ENCODE measurements at regions not wholly inside any gene's neighbourhood (a gene's known extent, or its start where the extent isn't known, plus 50 kb on each side); places are given as distances from the start of the nearest gene placed in this dataset.

- no peak for DNase-seq (ENCODE audit: low spot score)
Measured at GRCh38 chr13:111642156-111642767, 321.8 kb downstream of the TEX29 start.

- DNase-seq (ENCODE audit: low spot score): no peak
Measured at GRCh38 chr13:111644750-111645149, 324.3 kb downstream of the TEX29 start.

DNA sequence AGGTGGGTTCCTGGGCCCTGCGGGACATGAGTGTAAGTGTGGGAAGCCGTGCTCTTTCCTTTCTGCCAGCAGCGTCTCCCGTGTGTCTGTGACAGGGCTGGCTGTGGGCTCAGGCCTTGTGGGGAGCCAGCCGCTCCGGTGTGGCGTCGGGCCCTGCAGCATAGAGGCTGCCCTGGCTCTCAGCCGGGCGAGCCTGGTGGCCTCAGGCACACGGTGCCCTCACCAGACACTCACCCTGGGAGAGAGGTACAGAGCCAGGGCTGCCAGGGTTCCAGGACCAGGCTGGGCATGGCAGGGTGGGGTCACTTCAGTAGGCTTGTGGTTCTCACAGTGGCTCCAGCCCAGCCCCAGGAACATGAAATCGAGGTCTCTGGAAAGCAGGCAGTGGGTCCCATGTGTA lies 324.8 kb downstream of the TEX29 start:
- DNase-seq (ENCODE audit: low spot score): no peak

DNA sequence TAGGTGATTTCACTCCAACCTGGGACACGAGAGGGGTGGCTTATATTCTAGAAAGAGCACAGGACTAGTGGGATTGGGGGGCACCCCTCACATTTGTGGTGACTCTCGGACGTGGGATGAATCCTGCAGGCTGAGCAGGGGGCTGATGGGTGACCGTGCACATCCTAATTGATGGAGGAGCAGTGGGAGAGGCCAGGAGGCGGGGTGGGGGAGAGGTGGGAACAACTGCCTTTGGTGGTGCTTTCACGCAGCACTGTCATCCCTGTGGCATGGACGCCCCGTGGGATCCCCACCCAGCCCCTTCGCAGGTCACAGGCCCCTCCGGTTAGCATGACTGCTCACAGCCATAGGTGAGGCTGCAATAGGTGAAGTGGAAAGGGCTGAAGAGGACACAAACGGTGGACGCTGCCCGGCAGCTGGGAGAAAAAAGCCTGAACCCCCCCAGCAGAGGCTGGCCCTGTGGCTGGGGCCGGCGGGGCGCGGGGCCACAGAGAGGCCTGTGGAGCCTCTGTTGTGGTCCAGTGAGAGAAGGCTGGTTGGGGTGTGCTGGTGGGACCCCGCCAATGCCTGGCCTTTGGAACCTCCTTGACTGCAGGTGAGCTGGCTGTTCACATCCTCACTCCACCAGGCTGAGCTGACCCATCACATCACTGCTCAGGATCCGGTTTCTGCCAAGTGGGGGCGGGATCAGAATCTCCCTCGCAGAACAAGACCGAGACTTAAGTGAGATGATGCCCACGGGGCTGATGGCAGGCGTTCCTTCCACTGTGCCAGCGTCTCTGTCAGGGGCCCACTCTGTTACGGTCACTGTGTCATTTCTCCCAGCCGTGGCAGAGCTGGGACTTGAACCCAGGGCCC lies 325.4 kb downstream of the TEX29 start:
- DNase-seq (ENCODE audit: low spot score): no peak

- DNase-seq (ENCODE audit: low spot score): no peak
Measured at GRCh38 chr13:111646456-111646855, 326.0 kb downstream of the TEX29 start.

- no peak for DNase-seq (ENCODE audit: low spot score)
Measured at GRCh38 chr13:111648885-111649284, 328.4 kb downstream of the TEX29 start.

DNA sequence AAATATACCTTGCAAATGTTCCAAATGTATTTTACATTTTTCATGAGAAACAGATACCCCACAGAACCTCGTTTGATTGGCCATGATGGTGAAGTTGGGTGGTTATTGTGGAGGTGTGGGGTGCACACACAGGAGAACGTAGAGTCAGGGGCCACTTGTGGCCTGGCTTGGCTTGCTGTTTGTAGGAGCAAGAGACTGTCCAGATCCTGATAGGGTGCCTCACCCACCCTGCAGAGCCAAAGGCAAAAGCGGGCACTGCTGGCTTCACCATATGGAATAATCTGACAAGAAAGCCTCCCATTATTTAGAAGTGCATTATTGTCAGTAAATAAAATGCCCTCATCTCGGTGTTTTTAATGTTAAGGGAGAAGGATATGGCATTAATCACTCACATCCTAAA lies 330.2 kb downstream of the TEX29 start:
- DNase-seq (ENCODE audit: low spot score): no peak

DNA sequence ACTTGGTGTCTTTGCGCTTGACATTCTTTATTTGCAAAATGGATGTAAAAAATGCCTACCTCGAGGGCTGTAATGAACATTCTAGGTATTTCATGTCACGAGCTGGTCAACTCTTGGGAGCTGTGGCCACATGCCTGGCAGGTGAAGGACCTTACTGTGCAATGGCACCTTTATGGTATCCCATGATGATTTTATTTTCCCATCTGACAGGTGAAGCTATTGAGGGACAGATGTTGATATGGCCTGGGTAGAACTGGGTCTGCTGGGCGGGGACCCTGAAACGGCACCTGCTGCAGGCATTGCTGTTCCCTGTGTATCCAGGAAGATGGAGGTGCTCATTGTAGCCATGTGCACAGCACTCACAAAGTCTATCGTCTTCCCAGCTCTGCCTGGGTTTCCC lies 332.2 kb downstream of the TEX29 start:
- no peak for DNase-seq (ENCODE audit: low spot score)

- no peak for DNase-seq (ENCODE audit: low spot score)
Measured at GRCh38 chr13:111654531-111654930, 334.1 kb downstream of the TEX29 start.

DNA sequence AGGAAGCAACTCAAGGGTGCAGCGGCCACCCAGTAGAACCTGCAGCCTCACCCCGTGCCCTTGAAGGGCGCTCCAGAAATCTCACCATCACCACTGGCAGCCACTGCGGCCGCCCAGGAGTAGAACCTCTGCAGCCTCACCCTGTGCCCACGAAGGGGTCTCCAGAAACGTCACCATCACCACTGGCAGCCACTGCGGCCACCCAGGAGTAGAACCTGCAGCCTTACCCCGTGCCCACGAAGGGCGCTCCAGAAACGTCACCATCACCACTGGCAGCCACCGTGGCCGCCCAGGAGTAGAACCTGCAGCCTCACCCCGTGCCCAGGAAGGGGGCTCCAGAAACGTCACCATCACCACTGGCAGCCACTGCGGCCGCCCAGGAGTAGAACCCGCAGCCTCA lies 336.0 kb downstream of the TEX29 start:
- DNase-seq (ENCODE audit: low spot score): no peak

DNA sequence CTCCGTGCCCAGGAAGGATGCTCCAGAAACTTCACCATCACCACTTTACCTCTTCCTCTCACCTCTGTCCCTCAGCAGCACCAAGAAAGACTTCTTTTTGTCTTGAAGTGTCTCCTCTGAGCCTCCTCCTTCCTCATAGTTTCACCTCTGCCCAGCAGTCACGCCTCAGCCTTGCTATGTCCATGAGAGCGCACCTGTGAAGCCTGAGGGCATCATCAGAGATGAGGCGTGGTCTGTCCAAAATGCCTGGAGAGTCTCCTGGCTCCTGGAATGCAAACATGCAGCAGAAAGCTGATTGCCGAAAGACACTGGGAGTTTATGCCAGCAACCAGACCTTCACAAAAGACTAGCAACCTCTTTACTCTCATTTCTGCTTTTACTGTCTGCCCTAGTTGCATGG lies 336.6 kb downstream of the TEX29 start:
- no peak for DNase-seq (ENCODE audit: low spot score)

DNA sequence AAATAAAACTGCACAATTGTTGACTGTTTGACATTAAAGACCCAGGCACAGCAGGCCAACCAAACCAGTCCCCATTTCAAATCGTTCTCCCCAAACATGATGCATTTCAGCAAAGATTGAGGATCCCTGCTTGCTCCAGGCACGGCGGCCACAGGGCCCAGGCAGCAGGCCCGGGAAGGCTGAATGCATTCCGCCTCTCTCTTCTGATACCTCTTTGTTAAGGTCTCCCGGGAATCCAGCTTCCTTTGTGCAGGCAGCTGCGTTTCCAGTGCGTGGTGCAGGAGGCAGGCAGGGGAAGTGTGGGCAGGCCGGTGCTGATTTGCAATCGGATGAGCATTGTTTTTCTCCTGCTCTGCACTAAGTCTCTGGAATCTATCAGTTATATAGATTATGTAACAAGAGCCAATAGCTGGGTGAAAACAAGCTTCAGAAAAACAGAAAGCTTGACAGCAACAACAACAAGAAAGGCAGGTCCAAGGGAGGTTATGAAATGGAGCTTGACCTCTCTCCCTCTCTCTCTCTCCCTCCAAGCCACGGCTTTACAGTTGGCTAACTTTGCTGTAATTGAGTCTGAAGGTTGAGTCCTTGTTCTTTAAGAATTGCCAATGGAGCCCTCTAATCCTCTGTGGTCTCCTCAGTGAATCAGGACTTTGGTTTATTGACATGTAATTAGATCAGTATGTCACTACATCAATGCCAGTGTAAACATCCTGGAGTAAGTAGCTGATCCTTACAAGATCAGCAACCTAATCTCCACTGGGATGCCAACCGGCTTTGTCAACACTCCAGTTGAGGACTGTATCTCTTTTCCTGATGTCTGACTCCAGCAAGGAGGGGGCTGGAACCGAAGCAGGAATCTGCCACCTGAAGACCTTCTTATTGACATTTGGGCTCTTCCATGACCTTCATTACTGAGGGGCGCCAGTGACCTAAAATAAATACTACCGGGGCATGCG lies 338.0 kb downstream of the TEX29 start:
- no peak for DNase-seq (ENCODE audit: low spot score)

- DNase-seq (ENCODE audit: low spot score): no peak
Measured at GRCh38 chr13:111659219-111659775, 338.9 kb downstream of the TEX29 start.

DNA sequence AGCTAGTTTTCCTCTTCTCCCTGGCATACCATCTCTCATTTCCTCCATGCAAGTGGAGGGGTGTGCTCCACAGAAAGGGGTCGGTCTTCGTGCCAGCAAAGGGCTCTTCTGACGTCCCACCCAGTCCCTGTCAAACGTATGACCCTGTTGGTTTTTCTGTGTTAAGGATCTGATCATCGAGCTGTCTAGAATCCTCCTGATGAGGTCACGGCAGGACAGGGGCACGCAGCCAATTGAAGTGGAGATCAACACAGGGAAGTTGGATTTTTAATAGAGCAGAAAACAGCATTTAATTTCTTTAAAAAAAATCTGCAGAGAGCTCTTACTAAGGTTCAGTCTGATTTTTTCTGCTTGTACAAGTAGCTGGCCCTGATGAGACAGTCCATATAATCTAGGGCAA lies 339.4 kb downstream of the TEX29 start:
- DNase-seq (ENCODE audit: low spot score): no peak

GRCh38 chr13:111661052-111661451 lies 340.6 kb downstream of the TEX29 start:
- no peak for DNase-seq (ENCODE audit: low spot score)

DNA sequence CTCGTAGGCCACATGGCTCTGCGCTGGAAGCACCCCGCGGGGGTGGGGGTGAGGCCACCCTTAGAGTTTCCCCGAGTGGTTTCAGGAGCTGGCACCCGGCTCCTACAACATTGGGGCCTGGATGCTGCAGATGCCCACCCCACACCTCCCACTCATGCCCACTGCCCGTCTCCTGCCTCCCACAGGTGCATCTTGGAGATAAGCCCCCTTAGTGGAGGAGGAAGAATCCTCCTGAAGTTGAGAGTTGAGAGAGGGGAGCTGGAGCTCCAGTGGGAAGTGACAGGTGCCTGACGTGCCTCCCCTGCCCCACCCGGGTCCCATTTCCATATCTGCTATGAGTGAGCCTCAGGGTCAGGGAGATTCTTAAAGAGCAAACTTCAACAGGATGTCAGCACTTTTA lies 341.3 kb downstream of the TEX29 start:
- DNase-seq (ENCODE audit: low spot score): no peak

GRCh38 chr13:111662451-111662850 lies 342.0 kb downstream of the TEX29 start:
- DNase-seq (ENCODE audit: low spot score): no peak

DNA sequence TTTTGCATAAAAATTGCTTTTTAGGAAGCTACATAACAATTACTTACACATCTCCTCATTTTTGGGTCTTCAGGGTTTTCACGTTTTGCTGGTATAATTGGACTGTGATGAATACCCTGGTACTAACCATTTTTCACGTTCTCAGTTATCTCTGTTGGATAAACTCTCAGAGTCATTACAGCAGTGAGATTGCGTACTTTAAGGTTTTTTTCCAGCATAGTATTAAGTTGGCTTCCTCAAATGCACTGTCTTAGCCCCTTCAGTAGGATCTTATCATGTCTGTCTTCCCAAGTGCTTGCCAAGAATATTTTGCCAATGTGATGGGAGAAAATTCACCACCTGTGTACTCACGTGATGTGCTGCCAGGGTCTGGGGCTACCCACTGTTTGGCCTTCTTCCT lies 342.5 kb downstream of the TEX29 start:
- no peak for DNase-seq (ENCODE audit: low spot score)

- DNase-seq (ENCODE audit: low spot score): no peak
Measured at GRCh38 chr13:111663505-111663904, 343.1 kb downstream of the TEX29 start.

GRCh38 chr13:111663953-111664421 lies 343.5 kb downstream of the TEX29 start:
- no peak for DNase-seq (ENCODE audit: low spot score)

DNA sequence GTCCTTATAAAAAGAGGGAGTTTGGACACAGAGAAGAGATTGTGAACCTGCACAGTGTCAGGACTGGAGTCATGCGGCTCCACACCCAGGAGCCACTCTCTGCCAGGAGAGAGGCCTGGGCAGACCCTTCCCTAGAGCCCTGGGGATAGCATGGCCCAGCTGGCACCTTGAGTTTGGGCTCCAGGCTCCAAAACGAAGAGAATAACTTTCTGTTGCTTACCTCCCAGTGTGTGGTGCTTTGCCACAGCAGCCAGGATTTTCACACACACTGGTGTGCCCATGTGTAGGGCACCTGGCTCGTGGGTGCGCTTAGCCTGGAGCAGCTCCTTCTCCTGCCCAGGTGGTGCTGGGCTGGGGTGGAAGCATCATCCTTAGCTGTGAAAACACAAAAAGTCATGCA lies 344.3 kb downstream of the TEX29 start:
- no peak for DNase-seq (ENCODE audit: low spot score)

DNA sequence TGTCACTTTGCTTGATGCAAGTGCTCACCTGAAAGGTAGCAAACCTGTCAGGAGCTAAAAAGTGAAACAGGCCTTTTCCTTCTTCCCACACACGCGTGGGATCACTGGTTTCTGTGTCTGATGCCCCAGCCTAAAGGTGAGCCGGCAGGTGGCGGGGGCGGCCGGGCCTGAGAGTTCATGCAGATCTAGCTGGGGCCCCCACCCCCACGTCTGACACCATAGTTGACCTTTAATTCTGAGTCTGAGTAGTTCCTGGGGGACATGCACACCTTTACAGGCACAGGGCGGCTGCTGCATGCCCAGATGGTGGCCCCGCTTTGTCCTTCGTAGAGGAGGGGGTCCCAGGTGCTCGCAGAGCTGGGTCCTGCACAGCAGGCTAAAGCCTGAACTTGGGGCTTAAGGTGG lies 345.3 kb downstream of the TEX29 start:
- DNase-seq (ENCODE audit: low spot score): no peak

Data from SW480 (cell line).